ENCODE measurements at regions not wholly inside any gene's neighbourhood (a gene's known extent, or its start where the extent isn't known, plus 50 kb on each side); places are given as distances from the start of the nearest gene placed in this dataset.

DNA sequence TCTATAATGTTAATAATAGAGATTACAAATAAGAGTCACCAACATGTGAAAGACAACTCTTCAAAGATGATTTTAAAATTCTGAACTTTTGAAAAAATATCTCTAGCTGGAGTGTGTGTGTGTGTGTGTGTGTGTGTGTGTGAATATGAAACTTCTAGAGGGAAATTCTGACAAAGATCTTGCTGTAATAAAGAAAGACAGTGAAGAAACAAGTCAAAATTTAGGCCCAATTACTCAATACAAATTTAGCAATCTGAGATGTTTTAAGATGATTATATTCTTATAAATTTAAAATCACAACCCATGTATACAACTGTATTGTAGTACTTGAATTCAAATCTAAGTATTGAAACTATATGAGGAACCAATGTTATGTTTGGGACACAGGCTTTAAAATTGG is 57.2 kb upstream of the UGP2 start:
- no peak for DNase-seq (ENCODE audit: low spot score)

DNA sequence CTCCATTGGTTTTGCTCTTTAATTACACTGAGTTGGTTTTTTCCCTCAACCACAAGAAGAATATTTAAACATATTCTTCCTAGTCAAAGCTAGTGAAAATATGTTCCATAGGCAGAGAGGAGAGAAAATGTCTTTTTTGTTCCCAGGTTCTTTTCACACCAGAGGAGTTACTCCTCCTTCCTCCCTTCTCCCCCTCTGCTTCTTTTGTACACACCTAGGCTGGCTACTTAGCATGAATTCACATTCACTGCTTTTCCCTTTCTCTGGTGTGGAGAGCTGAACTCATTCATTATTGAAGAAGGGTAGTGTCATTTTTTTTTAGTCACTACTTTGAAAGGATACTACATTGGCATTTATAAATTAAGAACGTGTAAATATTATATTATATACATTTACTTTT is 56.6 kb upstream of the UGP2 start:
- no peak for DNase-seq (ENCODE audit: low spot score)

DNA sequence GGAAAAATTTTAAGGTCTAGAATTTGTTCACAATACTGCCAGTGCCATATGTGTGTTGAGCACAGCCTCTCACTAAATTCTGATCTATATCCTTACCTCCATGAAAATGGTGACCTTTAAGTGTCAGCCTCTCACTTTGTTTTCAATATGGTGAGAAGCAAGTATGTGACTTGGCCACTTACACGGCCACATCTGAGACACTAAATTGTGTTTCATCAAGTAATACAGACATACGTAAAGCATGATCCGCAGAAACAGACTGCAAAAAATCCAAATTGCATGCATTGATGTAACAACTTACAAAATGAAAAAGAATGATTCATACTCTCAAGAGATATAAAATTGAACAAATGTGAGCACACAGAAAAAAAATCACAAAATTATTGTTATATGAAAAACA is 55.2 kb upstream of the UGP2 start:
- no peak for DNase-seq (ENCODE audit: low spot score)

DNA sequence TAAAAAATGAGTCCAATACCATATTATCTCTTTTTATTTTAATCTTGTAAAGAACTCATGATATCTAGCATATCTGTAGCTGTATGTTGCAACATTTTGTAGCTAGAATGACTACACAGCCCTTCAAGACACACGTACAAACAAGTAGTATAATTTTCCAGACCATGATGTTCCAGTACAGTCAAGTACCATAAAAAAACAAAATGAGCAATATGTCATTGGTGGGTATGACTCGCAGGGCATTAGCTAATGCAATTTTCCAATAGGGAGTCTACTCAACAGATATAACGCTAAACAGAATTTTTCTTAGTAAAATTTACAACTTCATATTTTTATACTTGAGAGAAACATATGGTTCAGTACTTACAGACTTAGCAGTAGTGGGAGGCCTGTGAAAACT is 53.6 kb upstream of the UGP2 start:
- no peak for DNase-seq (ENCODE audit: low spot score)

DNA sequence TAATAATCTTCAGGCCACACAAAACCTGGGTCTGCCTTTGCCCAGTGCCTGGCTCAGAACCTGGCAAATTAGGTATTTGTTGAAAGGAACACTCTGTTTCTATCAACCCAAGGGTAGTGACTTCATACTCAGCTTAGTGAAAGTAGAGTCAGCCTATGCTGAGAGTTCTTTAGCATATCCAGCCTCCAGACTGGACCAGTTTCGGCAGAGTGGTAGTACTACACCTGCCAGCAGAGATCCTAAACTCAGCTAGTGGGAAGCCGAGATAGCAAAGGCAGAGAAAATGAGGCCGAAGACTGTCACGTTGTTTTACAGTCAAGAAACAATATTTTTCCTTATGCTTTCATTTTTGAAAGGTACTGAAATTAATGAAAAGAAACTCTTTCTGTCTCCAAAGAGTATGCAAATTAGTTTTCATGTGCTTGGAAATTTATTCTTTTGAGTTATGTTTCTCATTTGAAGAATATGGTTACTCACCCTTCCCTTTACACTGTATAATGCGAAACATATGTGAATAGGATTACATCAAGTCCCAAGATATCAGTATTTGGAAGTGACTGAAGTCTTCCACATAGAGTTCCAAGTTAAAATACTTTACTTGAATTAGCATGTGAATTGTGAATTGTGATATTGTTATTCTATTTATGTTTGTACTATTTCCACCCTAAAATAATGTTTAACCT is 52.2 kb upstream of the UGP2 start:
- DNase-seq (ENCODE audit: low spot score): no peak

- no peak for DNase-seq (ENCODE audit: low spot score)
Measured at GRCh38 chr2:63790491-63790890, 51.2 kb upstream of the UGP2 start.

DNA sequence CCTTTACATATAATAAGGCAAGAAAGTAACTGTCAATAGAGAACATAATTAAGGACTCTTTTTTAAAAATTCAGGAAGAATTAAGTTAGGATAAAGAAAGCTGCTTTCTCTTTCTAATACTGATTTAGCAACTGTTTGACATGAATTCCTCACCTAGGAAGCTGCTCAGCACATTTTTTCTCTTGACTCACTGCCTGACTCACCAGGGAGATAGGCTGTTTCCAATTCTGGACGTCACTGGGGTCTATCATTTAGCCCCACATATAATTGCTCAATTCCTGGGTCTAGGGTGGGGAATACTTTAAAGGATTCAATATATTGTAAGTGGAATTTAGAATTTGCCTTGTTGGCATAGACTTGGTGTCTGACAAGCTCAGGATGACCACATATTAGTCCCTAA is 50.8 kb upstream of the UGP2 start:
- no peak for DNase-seq (ENCODE audit: low spot score)

- no peak for DNase-seq (ENCODE audit: low spot score)
Measured at GRCh38 chr2:63791387-63791786, 50.3 kb upstream of the UGP2 start.

Measured in HuH-7.5 (cell line).